GM19395 (cell line): ENCODE measurements at regions not wholly inside any gene's neighbourhood (a gene's known extent, or its start where the extent isn't known, plus 50 kb on each side); places are given as distances from the start of the nearest gene placed in this dataset.

ENCODE experiments used
- ATAC-seq: cut with Tn5 transposase; IDR thresholded peaks from one replicate; pipeline ENCODE4 v1.9.1; 2021; ENCODE audit warnings: mild to moderate bottlenecking, moderate library complexity; ENCODE audit not compliant: unreplicated experiment

DNA sequence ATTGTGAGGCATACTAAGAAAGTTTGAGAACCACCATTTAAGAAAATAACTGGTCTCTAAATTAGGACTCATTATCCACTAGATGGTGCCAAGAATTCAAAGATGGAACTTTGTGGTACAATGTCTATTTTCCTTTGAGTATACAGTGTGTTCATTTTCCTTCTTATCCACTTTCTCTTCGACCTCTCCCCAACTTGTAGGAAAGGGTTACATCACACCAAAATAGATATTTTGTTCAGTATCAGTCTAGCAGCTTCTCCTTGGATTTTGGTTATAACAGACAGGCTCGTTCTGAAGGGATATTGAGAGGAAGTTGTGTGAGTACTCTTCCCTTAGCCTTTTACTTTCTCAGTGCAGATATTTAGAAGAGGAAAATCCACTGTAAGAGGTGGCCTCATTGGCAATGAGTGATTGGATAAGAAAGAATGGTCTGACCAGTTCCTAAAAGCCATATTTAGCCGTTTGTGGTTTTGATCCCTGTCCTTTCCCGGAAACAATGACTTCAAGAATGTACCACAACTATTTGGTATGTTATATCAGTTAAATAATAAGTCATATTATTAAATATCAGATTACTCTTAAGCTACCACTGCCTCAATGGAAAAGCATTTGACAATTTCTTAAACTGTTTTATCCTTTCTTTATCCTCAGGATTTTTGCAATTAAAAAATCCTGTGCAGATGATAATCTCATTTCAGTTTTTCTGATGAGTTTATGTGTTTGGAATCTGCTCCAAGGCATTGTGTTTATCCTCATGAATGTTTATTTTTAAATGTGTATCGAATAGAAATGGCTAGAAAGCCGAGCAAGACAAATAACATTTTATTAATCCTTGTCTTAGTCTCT, 69.0 kb upstream of the GRAMD2B start:
- ATAC-seq, result peak; percentile 34

DNA sequence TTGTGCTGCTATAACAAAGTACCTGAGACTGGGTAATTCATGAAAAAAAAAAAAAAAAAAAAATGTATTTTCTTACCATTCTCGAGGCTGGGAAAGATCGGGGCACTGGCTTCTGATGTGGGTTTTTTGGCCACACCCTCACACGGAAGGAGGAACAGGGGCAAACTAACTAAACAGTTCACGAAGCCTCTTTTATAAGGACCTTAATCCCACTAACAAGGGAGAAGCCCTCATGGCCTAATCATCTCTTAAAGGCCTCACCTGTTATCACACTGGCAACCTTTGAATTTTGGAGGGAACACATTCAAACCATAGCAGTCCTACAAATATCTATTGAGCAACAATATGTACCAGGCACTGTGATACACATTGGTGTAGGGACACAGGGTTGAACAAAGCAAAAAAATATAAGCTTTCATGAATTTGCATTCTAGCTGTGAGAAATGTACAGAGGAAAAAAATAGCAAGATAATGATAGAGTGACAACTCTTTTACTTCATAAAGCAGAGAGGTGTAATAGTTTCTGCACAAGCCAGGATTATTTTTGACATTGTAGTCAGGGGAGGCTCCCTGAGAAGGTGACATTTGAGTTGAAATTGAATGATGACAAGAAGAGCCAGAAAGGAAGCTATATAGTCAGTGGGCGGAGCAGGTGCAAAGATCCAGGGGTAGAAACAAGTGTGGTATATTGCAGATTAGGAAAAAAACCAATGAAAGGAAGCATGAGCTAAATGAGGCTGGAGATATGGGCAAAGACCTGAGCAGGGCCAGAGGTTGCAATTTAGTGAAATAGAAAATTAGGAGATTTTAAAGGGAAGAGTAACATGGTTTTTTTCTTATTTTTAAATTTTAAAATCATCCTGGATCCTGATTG, 68.1 kb upstream of the GRAMD2B start:
- ATAC-seq, result no peak

DNA sequence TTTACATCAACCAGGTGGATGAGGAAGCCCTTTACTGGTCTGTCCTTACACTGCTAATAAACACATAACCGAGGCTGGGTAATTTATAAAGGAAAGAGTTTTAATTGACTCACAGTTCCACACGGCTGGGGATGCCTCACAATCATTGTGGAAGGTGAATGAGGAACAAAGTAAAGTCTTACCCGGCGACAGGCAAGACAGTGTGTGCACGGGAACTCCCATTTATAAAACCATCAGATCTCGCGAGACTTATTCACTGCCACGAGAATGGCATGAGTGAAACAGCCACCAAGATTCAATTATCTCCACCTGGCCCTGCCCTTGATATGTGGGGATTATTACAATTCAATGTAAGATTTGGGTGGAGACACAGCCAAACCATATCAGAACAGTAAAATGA, 67.3 kb upstream of the GRAMD2B start:
- ATAC-seq, result peak; percentile 21

DNA sequence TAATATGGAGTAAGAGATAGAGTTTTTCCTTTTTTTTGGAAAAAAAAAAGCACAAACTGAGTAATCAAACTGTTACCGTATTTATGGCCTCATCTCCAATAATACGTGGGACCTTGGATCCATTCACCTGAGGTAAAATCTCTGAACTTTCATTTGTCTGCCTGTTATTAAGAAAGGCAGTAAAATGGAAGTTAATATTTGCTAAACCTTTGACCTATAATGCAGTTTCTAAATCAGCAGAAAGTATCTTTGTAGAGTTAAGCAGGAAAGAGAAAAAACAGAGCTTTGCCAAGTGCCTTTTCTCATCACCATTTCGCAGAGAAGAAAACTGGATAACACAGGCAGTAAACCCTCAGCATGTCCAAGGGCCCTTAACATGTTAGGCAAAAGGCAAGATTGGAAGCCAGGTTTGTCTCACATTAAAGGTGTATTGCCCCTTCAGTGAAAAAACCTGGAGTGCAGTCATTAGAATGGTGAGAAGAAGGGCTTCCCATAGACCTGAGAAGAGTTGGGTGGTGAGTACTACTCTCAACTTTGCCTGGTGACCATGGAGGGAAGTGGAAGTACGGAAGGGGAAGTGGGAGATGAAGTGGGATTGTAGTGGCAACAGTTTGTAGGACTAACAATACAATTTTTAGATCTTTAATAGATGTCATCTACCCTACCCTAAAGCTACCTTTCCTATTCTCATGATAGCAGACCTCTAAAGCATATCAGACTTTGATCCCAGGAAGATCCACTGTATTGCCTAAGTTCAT, 65.4 kb upstream of the GRAMD2B start:
- no peak for ATAC-seq

DNA sequence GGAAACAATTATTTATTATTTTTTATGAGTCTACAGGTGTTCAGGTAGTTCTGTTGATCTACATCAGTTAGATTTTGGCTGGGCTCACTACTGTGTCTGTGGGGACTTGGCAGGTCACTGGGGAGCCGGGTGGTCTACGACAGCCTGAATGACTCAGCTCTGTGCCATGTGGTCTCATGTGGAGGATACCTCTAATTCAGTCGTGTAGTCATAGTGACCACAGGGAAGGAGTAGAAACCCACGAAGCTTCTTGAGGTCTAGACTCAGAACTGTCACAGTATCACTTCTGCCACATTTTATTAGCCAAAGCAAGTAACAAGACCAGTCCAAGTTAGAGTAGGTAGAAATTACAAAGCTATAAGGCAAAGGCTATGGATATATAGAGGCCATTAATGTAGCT, 64.7 kb upstream of the GRAMD2B start:
- peak; percentile 94 for ATAC-seq

DNA sequence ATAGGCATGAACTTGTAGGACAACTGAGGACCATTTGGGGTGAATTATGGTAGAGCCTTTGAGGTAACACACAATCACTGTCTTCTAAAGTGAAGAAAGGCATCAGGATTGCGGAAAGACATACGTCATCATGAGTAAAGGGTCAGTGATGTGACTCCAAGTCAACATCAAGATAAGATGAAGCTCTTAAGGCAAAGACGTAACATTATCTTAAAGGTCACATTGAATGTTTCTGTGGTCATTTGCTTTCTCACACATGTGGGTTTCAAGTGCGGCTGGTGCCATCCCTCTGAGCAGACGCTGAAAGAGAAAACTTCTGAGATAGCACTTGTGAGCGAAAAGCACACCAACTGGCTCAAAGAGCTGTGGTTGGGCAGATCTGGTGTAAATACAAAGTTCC, 63.3 kb upstream of the GRAMD2B start:
- ATAC-seq, result peak; percentile 30

DNA sequence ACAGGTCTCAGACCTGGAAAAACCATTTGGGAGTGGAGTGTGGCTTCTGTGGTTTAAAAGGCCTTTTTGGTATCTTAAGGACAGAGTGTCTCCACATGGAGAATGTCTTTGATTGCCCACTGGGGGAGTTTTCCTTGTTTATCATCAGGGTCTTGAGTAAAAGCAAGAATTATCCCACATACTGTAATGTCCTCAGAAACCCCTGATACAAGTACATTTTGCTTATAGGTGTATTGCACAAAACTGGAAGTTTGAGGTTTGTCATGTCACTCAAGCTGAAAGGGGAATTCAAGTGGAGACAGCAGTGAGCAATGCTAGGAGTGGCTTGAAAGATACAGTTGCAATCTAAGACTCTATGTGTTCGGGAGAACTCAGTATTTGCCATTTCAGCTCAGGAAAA, 62.7 kb upstream of the GRAMD2B start:
- no peak for ATAC-seq

DNA sequence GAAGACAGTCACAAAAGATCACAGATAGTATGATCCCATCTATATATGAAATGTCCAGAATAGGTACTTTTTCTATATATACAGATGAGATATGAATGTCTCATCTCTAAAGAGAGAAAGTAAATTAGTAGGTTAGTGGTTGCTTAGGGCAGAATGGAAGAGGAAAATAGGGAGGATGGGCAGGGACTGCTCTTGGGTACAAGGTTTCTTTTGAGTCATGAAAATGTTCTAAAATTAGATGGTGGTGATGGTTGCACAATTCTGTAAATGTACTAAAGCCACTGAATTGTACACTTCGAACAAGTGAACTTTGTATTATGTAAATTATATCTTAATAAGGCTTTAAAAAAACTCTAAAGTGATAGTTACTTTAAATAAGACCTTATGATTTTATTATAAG, 59.6 kb upstream of the GRAMD2B start:
- ATAC-seq, result no peak

DNA sequence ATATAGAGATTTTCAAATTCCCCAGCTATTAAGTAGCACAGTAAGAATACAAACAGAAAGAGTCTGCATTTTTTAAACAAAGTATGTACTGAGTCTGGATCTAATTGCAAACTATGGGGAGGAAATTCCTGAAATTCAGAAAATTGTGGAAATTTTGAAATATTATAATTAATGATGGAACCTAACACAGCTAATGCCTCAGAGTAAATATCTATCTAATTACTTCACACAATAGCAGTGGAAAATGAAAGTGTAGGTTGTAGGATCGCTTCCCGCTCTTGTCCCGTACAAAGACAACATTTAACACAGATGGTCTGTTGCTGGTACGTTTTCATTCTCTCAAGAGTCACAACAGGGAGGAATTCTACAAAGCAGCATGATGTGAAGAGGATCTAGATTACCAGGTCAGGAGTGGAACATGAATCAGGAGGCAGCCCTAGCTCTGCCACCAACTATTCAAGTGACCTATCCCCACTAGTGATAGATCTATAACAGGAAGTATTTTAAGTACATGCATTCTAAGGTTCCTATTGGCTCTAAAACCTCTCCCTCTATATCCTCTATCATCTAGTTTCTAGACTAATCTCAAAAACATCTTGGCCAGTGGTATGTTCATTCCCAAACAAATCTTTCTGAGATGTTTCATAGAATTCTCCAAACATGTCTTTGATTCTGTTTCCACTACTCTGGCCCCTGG, 58.9 kb upstream of the GRAMD2B start:
- no peak for ATAC-seq

DNA sequence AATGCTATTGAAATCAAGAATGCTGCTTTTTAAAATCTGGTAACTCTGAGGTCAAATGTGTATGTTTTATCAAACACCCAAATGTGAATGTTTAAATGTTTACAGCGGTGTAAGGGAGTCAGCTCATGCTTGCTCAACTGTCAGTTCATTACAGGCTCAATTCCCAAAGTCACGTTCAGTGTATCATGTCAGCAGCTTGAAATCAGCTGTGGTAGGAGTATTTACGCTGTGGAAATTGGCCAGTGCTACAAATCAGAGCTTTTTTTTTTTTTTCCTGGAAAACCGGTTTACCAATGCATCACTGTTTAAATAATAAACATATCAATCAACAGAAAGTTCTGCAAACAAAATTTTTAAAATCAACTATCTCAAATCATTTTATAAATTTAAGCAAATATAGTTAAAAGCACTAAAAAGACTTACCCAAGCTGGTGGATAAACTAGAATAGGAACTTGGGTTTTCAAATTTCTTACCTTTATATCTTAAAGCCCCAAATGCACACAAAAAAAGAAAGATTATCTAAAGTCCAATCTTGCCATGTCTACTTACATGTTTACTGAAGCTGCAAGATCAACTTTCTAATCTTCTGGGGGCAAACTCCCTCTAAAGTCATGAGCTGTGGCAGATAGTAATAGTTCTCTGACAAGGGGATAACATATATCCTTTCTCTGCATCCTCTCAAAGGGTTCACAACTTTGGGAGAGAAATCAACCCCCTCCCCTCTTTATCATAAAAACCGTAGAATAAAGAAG, 57.6 kb upstream of the GRAMD2B start:
- ATAC-seq, result no peak

DNA sequence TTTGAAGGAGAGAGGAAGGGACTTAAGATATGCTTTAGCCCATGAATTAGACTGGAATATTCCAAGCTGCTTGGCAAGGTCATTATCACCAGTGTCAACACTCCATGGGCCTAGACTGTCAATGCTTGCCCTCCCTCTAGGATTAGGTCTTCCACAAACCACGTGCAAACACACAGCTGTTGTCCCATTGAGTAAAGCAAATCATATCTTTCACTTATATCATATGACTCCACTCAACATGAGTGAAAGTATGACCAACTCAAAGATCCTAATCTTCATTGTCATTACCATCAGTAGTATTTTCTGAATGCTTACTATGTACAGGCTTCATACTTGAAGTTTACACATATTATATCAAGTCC, 57.0 kb upstream of the GRAMD2B start:
- ATAC-seq, result no peak

DNA sequence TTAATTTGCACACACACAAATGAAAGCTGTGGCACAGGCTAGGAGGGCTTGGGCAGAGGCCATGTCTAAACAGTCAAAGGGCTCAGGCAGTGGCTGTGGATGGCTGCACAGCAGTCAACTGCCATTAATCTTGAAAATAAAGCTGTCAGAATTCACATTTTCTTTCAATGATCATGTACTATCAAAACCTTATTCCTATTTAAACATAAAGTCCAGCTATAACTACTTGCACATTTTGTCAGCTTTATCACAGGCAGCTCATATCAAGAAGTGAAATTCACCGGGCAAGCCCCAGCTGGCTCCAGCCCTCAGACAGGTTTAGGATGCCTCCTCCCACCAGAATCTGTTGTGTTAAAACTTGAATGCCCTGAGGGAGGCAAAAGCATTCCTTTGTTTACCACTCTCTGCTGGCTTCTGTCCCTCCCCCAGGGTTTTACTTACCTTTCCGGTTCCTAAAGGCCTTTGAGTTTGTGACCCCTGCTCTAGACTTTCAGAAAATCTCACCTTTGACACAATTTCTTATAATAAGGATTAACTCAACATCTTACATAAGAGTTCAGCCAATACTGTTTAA, 54.9 kb upstream of the GRAMD2B start:
- ATAC-seq, result no peak

DNA sequence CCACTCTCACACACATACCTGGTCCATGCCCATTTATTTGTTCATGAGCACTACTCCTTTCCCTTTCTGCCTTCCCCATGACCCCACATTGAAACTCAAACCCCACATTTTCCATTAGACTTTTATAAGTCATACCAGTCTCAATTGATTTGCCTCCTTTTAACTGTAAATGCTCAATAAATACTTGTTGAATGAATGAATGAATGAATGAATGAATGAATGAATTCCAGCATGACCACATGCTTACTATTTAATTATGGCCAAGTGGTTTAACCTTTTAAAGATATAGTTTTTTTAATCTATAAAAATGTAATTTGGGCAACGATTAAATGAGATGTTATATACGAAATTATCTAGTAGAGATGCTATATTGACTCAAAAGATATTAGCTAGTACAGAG, 54.1 kb upstream of the GRAMD2B start:
- no peak for ATAC-seq

DNA sequence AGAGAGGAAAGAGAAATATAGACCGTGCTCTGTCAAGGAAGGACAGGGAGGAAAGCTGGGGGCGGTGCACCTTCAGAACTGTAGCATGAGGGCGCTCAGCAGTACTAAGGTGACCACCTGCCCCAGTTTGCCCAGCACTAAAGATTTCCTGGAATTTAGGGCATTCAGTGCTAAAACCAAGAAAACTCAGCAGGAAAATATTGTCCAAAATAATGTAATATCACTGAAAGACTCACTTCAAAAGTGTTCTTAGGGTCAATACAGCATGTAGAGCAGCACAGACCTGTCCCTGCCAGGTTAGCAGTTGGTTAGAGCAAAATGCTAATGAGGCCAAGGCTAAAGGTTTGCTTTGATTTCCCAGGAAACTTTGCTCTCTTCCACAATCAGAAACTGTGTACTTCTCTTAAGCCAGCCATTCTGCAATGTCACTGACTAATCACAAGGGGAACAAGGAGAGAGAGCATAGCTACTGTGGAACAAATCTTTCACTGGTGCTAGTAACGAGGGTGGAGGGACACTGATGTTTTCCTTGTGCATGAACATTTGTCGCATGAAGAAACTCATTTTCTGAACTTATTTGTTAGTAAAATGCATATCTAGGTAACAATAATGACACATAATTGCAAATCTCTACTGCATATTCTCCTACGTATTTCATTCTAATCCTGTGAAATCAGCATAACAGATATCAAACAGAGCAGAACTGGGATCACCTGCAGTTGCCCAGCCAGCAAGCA, 53.0 kb upstream of the GRAMD2B start:
- ATAC-seq, result no peak

DNA sequence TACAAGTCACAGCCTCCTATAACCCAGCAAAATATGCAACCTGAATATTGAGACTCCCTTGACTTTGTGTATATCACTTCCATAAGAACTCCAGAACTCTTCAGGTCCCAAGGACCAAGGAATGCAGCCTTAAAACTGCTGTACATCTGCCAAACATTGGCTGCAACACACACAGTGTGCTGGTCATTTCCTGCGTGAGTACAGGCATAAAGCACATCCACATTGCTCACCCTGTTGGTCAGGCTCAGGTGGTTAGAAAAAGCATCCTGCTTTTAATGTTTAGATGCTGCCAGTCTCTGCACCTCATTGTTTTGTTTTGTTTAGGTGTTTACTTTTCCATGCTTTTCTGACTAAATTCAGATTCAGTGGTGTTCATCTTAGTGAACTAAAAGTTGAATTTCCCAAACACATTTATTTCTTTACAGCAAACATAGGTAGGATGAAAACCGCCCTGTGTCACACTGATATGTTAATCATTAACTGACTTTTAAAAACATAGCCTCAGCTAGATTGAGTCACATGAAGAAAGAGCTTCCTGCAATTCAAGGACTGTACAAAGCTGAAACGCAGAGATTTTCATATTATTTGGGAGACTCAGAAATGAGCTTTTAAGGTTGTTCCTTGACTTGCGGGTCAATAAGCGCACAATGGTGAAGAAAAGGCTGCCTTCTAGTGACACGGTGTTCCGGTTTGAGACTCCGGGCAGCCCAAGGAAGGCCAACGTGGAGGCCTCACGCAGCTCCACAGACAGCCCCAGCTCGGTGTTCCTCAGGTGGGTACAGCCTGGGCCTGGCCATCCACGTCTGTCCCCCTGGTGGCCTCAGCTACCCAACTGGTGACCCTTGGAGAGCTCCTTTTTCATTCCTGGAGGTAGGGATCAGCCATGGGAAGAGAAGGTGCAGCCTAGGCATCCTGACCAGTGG, 52.2 kb upstream of the GRAMD2B start:
- ATAC-seq, result no peak

DNA sequence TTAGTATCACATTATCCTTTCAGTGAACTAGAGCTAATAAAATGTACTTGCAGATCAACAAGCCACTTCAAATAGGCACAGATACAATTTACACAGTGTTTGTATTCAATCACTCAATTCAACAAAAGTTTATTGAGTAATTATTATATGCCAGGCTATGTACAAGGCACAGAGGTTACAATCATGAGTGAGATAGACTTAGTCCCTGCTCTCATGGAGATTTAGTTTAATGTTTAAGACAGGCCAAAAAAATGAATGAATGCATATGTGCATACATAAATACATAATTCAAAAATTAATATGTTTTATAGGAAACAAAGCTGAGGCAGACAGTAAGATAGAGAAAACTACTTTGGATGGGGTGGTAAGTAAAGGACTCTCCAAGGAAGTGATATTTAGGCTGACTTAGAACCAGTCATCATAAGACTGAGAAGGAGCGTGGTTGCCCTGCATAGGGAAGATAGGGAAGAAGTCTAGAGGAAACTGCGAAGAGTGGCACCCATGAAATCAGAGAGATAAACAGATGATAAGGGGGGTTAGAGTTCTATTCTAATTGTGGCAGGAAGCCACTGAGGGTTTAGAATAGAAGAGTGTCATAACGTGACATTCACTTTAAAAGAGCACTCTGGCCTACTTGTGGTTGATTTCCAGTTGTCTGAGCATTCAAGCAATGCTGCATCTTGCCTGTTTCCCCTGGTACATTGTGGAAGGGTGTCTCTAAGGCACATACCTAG, 49.7 kb upstream of the GRAMD2B start:
- ATAC-seq, result no peak
